GM19023 (cell line): ENCODE measurements at regions not wholly inside any gene's neighbourhood (a gene's known extent, or its start where the extent isn't known, plus 50 kb on each side); places are given as distances from the start of the nearest gene placed in this dataset.

Experiments
- ATAC-seq: cut with Tn5 transposase; IDR thresholded peaks from one replicate; pipeline ENCODE4 v1.9.1; 2021; ENCODE audit warnings: mild to moderate bottlenecking, moderate library complexity; ENCODE audit not compliant: unreplicated experiment

- ATAC-seq = no peak
These were observed 320.2 kb upstream of the POU3F2 start for GRCh38 chr6:98514073-98514720.

GRCh38 chr6:98514796-98515195 lies 319.6 kb upstream of the POU3F2 start:
- ATAC-seq = no peak

GRCh38 chr6:98516206-98516605 lies 318.2 kb upstream of the POU3F2 start:
- no peak for ATAC-seq

DNA sequence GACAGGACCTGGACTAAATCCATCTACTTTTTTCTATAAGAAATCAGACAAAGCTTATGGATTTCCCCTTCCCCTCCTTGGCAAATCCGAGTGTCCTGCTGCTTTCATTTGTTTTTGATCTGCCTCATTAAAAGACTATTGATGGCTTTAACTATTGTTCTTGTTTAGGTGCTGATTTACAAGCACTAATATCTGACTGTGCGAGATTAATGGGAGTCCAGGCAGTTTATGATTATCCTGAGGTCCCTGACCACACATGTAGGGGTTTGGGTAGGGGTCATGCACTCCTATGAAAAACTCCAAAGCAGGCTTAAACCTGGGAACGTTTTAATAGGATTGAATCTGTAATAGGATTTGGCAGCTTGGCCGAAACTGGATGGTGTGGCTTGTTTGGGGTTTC lies 317.5 kb upstream of the POU3F2 start:
- ATAC-seq = no peak

DNA sequence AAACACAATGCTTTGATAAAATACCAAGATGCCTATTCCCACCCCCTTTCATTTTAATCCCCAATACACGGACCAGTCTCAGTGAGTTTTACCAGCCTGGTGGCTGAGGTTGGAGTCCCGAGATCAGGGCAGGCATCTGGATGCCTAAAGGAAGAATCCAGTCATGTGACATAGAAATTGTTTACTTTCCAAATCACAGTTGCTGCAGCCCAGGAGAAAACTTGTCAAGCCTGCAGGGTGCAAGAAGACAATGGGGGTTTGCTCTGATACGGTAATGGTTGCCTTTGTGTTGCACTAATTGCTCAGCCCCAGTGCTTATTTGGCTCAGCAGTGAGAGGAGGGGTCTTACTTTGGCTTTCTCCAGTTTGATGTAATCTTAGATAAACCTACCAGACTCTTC lies 308.5 kb upstream of the POU3F2 start:
- no peak for ATAC-seq

DNA sequence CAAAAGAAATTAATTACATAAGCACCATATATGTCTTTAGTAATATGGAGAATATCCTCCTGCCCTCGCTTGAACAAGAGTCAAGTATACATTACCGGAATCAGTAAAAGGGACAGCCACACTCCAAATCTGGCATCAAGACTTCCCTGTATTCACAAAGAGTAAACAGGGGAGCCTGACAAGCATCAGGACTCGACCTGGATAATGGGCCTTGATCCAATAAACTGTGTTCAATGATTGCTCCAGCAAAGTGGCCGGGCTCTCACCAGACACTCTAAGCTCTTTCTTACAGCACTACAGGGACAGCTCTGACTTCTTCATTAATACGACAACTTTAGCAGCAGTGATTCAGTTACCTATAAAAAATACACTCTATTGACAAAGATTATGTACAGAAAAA lies 307.9 kb upstream of the POU3F2 start:
- no peak for ATAC-seq

GRCh38 chr6:98529364-98529763 lies 305.0 kb upstream of the POU3F2 start:
- no peak for ATAC-seq

DNA sequence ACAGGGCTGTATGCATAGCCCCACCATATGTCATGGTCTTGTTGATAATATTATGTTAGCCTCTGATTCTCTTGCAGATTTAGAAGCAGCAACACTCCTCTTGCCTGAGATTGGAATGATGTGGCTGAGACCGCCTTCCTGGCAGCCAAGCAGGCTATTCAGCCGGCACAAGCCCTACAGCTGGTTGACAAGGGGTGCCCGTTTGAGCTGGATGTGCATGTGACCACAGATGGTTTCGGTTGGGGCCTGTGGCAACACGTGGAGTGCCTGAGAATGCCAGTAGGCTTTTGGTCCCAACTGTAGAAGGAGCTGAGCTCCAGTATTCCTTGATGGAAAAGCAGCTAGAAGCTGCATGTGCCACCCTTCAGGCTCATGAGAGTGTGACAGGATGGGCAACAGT lies 303.6 kb upstream of the POU3F2 start:
- no peak for ATAC-seq

GRCh38 chr6:98532004-98532403 lies 302.4 kb upstream of the POU3F2 start:
- no peak for ATAC-seq

DNA sequence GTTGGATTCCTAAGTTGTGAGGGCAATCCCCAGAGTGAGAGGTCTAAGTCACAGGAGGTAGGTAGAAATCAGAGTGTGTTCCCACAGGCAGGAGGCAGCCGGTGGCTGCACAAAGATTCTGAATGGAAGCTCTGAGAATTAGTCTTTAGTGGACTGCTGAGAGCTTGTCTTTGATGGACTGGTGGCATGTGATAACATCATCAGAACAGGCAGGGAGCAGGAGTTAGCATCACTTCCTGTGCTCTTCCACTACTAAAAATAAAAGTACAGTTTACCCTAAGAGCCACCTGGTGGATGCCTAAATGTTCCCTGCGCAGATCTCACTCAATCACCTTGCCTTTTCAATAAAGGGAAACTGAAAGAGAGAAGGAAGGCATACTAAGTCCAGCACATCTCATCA lies 294.6 kb upstream of the POU3F2 start:
- ATAC-seq = no peak

DNA sequence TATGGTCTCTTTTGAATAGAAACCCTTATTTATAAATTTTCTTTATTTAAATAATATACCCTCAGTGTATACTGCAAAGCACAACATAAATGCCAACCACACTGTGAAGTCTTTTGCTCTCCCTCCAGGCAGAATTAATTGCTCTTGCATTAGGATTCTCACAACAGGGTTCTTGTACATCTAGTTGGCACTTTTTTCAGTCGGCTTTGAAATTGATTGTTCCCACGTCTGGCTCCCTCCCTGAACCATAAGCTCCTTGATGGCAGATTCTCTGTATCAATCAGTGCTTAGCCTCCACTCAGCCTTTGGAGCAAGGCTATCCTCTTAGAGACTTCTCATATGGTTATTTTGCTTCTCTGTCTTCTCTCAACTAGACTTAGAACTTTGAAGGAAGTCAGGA lies 288.0 kb upstream of the POU3F2 start:
- ATAC-seq = no peak

DNA sequence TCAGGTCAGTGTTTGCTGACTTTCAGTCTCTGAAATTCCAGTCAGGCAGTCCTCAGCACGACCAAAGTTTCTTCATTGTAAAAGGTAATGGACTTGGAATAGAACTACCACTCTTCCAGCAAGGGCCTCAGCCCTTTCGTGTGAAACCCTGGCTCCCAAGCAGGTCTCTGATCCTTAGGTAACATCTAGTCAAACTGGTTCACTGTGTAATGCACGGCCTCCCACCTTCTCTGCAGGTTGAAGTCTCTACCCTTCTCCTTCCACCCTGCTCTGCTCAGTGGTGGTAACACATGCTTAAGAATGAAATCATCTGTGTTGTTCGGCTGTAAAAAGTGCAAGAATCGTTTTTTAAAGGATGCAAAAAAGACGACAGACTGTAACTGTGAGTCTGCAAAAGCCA lies 287.2 kb upstream of the POU3F2 start:
- no peak for ATAC-seq

- ATAC-seq = no peak
These were observed 286.7 kb upstream of the POU3F2 start for GRCh38 chr6:98547634-98548033.

DNA sequence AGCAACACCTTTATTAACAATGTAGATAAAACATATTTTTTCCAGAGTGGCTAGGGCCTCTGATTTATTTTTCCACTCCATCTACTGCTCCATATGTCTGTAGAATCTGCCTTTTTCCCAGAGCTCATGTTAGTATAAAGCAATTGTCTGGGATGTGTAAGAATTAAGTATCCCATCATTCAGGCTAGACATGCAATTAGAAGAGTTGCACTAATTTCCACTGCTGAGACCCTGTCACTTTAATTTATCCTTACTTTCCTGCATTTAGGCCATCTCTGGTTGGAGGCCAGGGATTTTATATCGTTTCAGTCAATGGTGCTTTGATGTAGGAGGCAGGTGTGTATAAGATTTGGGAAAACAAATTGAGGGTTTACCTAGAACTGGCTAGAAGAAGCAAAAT lies 286.1 kb upstream of the POU3F2 start:
- no peak for ATAC-seq

GRCh38 chr6:98560418-98560817 lies 274.0 kb upstream of the POU3F2 start:
- ATAC-seq = no peak

DNA sequence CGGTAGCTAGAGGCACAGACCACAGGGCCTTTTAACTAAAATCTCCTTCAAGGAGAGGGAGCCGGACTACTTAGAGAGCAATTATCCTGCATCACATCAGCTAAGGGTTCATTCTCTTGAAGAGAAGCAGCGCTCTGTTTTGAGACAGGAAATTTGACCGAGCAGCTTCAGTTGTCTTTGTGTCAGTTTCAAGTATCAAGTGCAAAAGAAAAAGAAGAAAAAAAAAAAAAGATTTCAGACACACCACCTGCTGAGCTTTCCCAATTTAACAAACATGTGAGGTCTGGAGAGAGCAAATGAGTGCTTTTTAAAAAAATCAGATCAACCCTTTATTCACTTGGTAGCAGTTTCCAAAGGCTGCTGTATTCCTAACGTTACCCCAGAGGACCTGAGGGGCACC lies 273.5 kb upstream of the POU3F2 start:
- ATAC-seq = no peak

DNA sequence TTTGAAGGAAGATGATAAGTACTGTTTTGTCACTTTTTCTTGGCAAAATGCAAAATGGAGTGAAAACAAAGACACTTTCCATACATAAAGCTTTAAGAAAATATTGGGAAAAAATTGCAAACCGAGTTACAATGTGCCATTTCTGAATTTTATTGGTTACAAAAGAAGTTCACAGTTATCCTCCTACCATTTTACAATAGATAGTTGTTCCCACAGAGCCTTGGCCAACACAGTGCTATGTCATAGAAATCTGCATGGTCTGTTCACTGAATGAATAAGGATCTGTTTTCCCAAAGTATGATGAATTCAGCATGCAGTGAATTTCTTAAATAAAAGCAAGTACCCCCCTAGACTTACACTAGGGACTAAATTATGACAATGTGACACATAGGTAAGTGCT lies 268.2 kb upstream of the POU3F2 start:
- no peak for ATAC-seq

DNA sequence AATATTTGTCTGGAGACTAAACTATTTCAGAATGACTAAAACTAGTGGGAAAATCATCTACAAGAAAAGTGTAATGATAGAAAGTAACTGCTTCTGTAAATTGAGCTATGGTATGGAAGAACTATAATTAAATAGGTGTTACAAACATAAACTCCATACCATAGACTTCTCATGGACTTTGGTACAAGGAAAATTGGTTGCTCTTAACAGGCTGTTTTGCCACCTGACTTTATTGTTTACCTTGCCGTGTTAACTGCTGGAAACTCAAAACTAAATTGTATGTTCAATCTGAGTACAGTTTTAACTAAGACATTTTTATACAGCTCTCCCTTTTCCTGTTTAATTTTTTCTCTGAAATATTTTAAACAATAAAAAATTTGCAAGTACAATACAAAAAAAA lies 261.8 kb upstream of the POU3F2 start:
- ATAC-seq = no peak

DNA sequence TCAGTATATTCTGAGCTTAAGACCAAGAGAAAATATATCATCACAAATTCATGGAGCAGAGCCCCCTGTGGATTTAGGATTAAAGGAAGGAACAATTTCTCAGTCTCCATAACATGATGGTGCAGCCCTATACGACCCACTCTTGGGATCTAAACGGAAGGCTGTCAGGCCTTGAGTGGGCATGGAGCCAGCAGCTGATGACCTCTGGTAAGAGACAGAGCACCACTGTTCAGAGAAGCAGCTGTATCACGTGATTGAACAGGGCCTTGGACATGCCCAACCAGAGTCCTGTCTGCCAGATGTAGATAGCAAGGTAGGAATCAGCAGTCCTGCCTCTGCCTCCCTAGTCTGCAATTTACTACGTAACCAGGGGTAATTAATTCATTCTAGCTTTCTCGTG lies 259.4 kb upstream of the POU3F2 start:
- no peak for ATAC-seq

- no peak for ATAC-seq
These were observed 257.6 kb upstream of the POU3F2 start for GRCh38 chr6:98576791-98577190.

GRCh38 chr6:98578016-98578415 lies 256.4 kb upstream of the POU3F2 start:
- ATAC-seq = no peak

GRCh38 chr6:98579079-98579478 lies 255.3 kb upstream of the POU3F2 start:
- ATAC-seq = no peak

GRCh38 chr6:98579941-98580340 lies 254.4 kb upstream of the POU3F2 start:
- ATAC-seq = no peak

- ATAC-seq = no peak
These were observed 252.7 kb upstream of the POU3F2 start for GRCh38 chr6:98581705-98582104.
